ENCODE measurements at regions not wholly inside any gene's neighbourhood (a gene's known extent, or its start where the extent isn't known, plus 50 kb on each side); places are given as distances from the start of the nearest gene placed in this dataset.

DNA sequence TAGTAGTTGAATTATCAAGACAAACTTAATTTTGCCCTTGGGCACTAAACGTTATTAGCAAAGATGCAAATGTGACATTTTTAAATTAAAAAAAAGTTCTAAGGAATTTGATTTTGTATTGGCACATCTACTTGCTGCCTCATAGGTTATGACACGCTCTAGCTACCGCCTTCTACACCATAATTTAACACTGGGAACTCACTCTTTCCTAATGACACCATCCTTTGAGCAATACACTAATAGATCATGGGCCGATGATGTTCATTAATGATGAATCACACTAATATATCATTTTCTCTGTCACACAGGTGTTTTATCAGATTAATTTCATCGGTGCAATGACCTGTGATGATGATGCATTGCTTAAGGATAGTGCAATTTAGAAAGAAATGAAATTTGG, 528.8 kb upstream of the PCDH9 start:
- TF ChIP-seq, protein P1, sequence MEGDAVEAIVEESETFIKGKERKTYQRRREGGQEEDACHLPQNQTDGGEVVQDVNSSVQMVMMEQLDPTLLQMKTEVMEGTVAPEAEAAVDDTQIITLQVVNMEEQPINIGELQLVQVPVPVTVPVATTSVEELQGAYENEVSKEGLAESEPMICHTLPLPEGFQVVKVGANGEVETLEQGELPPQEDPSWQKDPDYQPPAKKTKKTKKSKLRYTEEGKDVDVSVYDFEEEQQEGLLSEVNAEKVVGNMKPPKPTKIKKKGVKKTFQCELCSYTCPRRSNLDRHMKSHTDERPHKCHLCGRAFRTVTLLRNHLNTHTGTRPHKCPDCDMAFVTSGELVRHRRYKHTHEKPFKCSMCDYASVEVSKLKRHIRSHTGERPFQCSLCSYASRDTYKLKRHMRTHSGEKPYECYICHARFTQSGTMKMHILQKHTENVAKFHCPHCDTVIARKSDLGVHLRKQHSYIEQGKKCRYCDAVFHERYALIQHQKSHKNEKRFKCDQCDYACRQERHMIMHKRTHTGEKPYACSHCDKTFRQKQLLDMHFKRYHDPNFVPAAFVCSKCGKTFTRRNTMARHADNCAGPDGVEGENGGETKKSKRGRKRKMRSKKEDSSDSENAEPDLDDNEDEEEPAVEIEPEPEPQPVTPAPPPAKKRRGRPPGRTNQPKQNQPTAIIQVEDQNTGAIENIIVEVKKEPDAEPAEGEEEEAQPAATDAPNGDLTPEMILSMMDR (IDR thresholded peaks at IDR 0.05), result no peak
- Histone ChIP-seq H3K27me3 (replicated peaks; ENCODE audit: insufficient read depth) (no peaks in the 10 kb centered on the region), H3K27ac (no peak overlapping the region), H3K4me1 (ENCODE audit: control insufficient read depth in 1 of 2, low read depth in 2 of 2) (no peaks in the 10 kb centered on the region), H3K4me3 (no peak overlapping the region), H3K9me3 (no peaks in the 10 kb centered on the region), H3K36me3 (no peaks in the 10 kb centered on the region)
- DNase-seq (ENCODE audit: low spot score), result no peak
- no peak for ATAC-seq (ENCODE audit: insufficient number of reproducible peaks, low FRiP score, low read depth)

DNA sequence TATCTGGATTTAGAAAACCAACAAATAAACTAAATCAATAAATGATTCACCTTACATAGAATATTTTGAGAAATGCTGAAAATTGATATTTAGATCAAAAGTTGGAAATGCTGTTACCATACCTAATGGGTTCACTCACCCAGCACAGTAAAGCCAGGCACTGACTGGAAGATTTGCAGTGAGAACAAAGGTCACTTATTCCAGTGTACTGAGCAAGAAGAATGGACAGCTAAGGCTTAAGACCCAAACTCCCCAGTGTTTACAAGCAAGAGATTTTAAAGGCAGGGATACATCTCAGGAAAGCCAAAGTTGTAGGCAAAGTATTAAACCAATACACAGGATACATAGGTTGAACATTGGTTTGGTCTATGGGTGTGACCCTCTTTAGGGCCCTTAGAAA, 523.9 kb upstream of the PCDH9 start:
- H3K4me3 ChIP-seq, result no peak overlapping the region
- TF ChIP-seq, protein P1 (IDR thresholded peaks at IDR 0.05), result no peak
- no peak for DNase-seq (ENCODE audit: low spot score)
- no peaks in the 10 kb centered on the region for H3K9me3 ChIP-seq
- no peak overlapping the region for H3K27ac ChIP-seq
- H3K36me3 ChIP-seq, result no peaks in the 10 kb centered on the region
- H3K4me1 ChIP-seq (ENCODE audit: control insufficient read depth in 1 of 2, low read depth in 2 of 2), result no peaks in the 10 kb centered on the region
- H3K27me3 ChIP-seq (replicated peaks; ENCODE audit: insufficient read depth), result no peaks in the 10 kb centered on the region
- no peak for ATAC-seq (ENCODE audit: insufficient number of reproducible peaks, low FRiP score, low read depth)

DNA sequence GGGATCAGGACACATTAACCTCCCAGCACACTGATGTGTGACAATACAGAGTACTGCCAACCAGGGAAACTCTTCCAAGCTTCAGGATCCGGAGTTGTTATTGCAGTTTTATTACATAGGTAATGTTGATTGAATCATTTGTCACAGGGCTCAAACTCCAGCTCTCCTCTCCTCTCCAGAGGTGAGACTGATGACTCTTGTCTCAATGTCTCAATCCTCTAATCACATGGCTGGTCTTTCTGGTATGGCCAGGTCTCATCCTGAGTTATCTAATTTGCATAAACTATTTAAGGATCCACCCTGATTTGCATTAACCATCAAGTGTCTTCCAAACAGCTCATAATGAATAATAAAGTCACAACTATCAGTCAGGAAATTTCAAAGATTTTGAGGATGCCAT, 522.6 kb upstream of the PCDH9 start:
- no peak for DNase-seq (ENCODE audit: low spot score)
- no peaks in the 10 kb centered on the region for H3K36me3 ChIP-seq
- H3K4me1 ChIP-seq (ENCODE audit: control insufficient read depth in 1 of 2, low read depth in 2 of 2), result no peaks in the 10 kb centered on the region
- H3K27me3 ChIP-seq (replicated peaks; ENCODE audit: insufficient read depth), result no peaks in the 10 kb centered on the region
- TF ChIP-seq, protein P1 (IDR thresholded peaks at IDR 0.05), result no peak
- no peak overlapping the region for H3K4me3 ChIP-seq
- H3K9me3 ChIP-seq, result no peaks in the 10 kb centered on the region
- ATAC-seq (ENCODE audit: insufficient number of reproducible peaks, low FRiP score, low read depth), result no peak
- no peak overlapping the region for H3K27ac ChIP-seq

DNA sequence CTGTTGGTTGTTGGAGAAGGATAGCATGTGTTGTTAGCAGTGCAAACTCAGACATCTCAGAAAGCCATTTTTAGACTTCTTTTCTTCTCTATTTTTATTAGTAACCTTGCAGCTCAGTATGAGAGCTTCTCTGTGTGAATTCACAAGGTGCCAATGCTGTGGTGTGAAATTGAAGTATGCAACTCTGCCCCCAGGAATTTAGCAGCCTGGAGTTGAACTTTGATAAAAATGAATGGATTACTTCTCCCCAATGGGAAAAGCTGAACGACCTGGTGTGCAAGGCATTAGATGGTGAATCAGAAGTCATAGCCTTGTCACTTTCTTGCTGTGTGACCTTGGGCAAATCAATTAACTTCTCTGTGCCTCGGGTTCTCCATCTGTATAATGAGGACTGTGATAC, 512.3 kb upstream of the PCDH9 start:
- H3K27ac ChIP-seq, result no peak overlapping the region
- no peaks in the 10 kb centered on the region for H3K27me3 ChIP-seq (replicated peaks; ENCODE audit: insufficient read depth)
- TF ChIP-seq, protein P1 (IDR thresholded peaks at IDR 0.05), result no peak
- no peaks in the 10 kb centered on the region for H3K4me1 ChIP-seq (ENCODE audit: control insufficient read depth in 1 of 2, low read depth in 2 of 2)
- DNase-seq (ENCODE audit: low spot score) (no peak), ATAC-seq (ENCODE audit: insufficient number of reproducible peaks, low FRiP score, low read depth) (no peak)
- H3K36me3 ChIP-seq, result no peaks in the 10 kb centered on the region
- H3K9me3 ChIP-seq, result no peaks in the 10 kb centered on the region
- H3K4me3 ChIP-seq, result no peak overlapping the region

DNA sequence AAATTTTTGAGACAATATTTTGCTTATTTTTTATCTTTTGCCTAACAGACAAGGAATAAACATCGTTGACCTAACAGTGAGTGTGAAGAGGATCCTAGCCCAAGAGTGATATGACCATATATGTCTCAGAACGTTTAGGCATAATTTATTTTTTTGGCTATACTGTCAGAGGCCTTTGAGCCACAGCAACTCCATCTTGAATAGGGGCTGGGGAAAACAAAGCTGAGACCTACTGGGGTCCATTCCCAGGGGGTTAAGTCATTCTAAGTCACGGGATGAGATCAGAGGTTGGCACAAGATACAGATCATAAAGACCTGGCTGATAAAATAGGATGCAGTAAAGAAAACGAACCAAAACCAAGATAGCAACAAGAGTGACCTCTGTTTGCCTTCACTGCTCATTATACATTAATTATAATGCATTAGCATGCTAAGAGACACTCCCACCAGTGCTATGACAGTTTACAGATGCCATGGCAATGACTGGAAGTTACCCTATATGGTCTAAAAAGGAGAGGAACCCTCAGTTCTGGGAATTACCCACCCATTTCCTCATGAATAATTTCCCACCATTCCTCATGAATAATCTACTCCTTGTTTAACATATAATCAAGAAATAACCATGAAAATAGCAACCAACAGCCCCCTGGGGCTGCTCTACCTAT, 510.9 kb upstream of the PCDH9 start:
- TF ChIP-seq, protein P1 (IDR thresholded peaks at IDR 0.05), result no peak
- H3K27me3 ChIP-seq (replicated peaks; ENCODE audit: insufficient read depth), result no peaks in the 10 kb centered on the region
- no peaks in the 10 kb centered on the region for H3K36me3 ChIP-seq
- H3K27ac ChIP-seq, result no peak overlapping the region
- no peaks in the 10 kb centered on the region for H3K4me1 ChIP-seq (ENCODE audit: control insufficient read depth in 1 of 2, low read depth in 2 of 2)
- DNase-seq (ENCODE audit: low spot score), result no peak
- H3K4me3 ChIP-seq, result no peak overlapping the region
- H3K9me3 ChIP-seq, result no peaks in the 10 kb centered on the region
- ATAC-seq (ENCODE audit: insufficient number of reproducible peaks, low FRiP score, low read depth), result no peak
